ENCODE measurements at regions not wholly inside any gene's neighbourhood (a gene's known extent, or its start where the extent isn't known, plus 50 kb on each side); places are given as distances from the start of the nearest gene placed in this dataset.
A peak's percentile ranks its signal among the peaks of the same experiment; 100 is the strongest.

GRCh38 chr2:12320027-12320734, 396.6 kb upstream of the TRIB2 start:
- WGBS, 2 donors = 48 to 69% methylated on average over 7 of the region's 7 CpGs
- Histone ChIP-seq H3K4me1 (peaks cover 0 to 44% (median 37%) of the 10 kb centered on the region in 4 donors), H3K27me3 (no peaks in the 10 kb centered on the region), H3K36me3 (no peaks in the 10 kb centered on the region), H3K9me3 (no peaks in the 10 kb centered on the region), H3K4me3 (no peak overlapping the region), H3K27ac (peak overlapping the region in 3 of 4 donors; percentile 70 to 78 (median 71))
- TF ChIP-seq EP300 (IDR thresholded peaks at IDR 0.05) (no peak), CTCF (IDR thresholded peaks at IDR 0.05) (no peak), POLR2A (IDR thresholded peaks at IDR 0.05) (no peak), POLR2AphosphoS5 (IDR thresholded peaks at IDR 0.05) (peak in 2 of 4 donors; percentile 33 to 45)
- intact Hi-C loops (cut with DNase I) = no loop called here
- DNase-seq = no peak

- no peaks in the 10 kb centered on the region for H3K36me3 ChIP-seq
- no peaks in the 10 kb centered on the region for H3K27me3 ChIP-seq
- H3K9me3 ChIP-seq = no peaks in the 10 kb centered on the region
- H3K4me3 ChIP-seq = no peak overlapping the region
- intact Hi-C loops (cut with DNase I) = no loop called here
- TF ChIP-seq POLR2A (IDR thresholded peaks at IDR 0.05) (no peak), POLR2AphosphoS5 (IDR thresholded peaks at IDR 0.05) (peak in 1 of 4 donors; percentile 19), EP300 (IDR thresholded peaks at IDR 0.05) (no peak), CTCF (IDR thresholded peaks at IDR 0.05) (no peak)
- WGBS, 2 donors = 84 to 91% methylated on average over 7 of the region's 7 CpGs
- H3K4me1 ChIP-seq = peaks cover 0 to 44% (median 37%) of the 10 kb centered on the region in 4 donors
- peak overlapping the region; percentile 10 to 78 (median 60) for H3K27ac ChIP-seq
- peak; percentile 81 for DNase-seq
Observed at GRCh38 chr2:12320991-12321641, 395.6 kb upstream of the TRIB2 start.

GRCh38 chr2:12321886-12322285, 394.9 kb upstream of the TRIB2 start:
- H3K27ac ChIP-seq = peak overlapping the region in 2 of 4 donors; percentile 70 to 78
- H3K4me1 ChIP-seq = peaks cover 0 to 44% (median 37%) of the 10 kb centered on the region in 4 donors
- 93 to 95% methylated on average over 2 of the region's 2 CpGs for WGBS, 2 donors
- H3K27me3 ChIP-seq = no peaks in the 10 kb centered on the region
- DNase-seq = no peak
- no peaks in the 10 kb centered on the region for H3K36me3 ChIP-seq
- TF ChIP-seq POLR2AphosphoS5 (IDR thresholded peaks at IDR 0.05) = no peak
- TF ChIP-seq POLR2A (IDR thresholded peaks at IDR 0.05) = no peak
- no peak for TF ChIP-seq EP300 (IDR thresholded peaks at IDR 0.05)
- no peak for TF ChIP-seq CTCF (IDR thresholded peaks at IDR 0.05)
- H3K9me3 ChIP-seq = no peaks in the 10 kb centered on the region
- intact Hi-C loops (cut with DNase I) = no loop called here
- no peak overlapping the region for H3K4me3 ChIP-seq

- no peak overlapping the region for H3K27ac ChIP-seq
- DNase-seq = no peak
- WGBS, 2 donors = 86 to 92% methylated on average over 9 of the region's 9 CpGs
Observed at GRCh38 chr2:12325806-12326205, 390.9 kb upstream of the TRIB2 start.

More at GRCh38 chr2:12325806-12326205, 390.9 kb upstream of the TRIB2 start:
- Histone ChIP-seq H3K9me3 (no peaks in the 10 kb centered on the region), H3K4me3 (no peak overlapping the region), H3K27me3 (no peaks in the 10 kb centered on the region), H3K4me1 (peaks cover 0 to 9% (median 8%) of the 10 kb centered on the region in 4 donors), H3K36me3 (no peaks in the 10 kb centered on the region)
- no peak for TF ChIP-seq POLR2AphosphoS5 (IDR thresholded peaks at IDR 0.05)
- TF ChIP-seq EP300 (IDR thresholded peaks at IDR 0.05) = no peak
- TF ChIP-seq POLR2A (IDR thresholded peaks at IDR 0.05) = no peak
- TF ChIP-seq CTCF (IDR thresholded peaks at IDR 0.05) = no peak
- intact Hi-C loops (cut with DNase I) = no loop called here
